Body of pancreas (tissue), 4 donors: ENCODE measurements at regions not wholly inside any gene's neighbourhood (a gene's known extent, or its start where the extent isn't known, plus 50 kb on each side); places are given as distances from the start of the nearest gene placed in this dataset.

Experiments
- ATAC-seq: fragments of 150-250 bp; one replicate; pipeline ENCODE4 v1.9.1; 2016
- DNase-seq, 4 donors: peaks; one replicate each; pipeline ENCODE4 v3.0.0-alpha.2; 2019
- H3K27ac ChIP-seq, 4 donors: fragments of 200-600 bp; sonication (generic); 1 replicate in 3 of 4; 2 replicates in 1 of 4; pipeline versions ENCODE4 v1.5.1 to v1.6.1; 2016 to 2019; ENCODE audit warnings: mild to moderate bottlenecking in 1 of 4, mixed read lengths in 1 of 4, moderate library complexity in 1 of 4
- H3K27me3 ChIP-seq, 2 donors: fragments of 200-600 bp; sonication (generic); one replicate each; pipeline ENCODE4 v1.6.0; 2016; ENCODE audit warnings: mild to moderate bottlenecking in 1 of 2
- H3K36me3 ChIP-seq, 2 donors: fragments of 200-600 bp; sonication (generic); replicated peaks in 1 of 2; 2 replicates each; pipeline ENCODE4 v1.5.1; 2016; ENCODE audit warnings: low read depth in 2 of 2; ENCODE audit not compliant: insufficient read depth in 1 of 2
- H3K4me1 ChIP-seq: fragments of 200-600 bp; sonication (generic); one replicate; pipeline ENCODE4 v1.6.0; 2016
- H3K4me3 ChIP-seq, 2 donors: fragments of 200-600 bp; sonication (generic); 1 replicate in 1 of 2; 2 replicates in 1 of 2; pipeline ENCODE4 v1.5.1; 2016 to 2019
- H3K9me3 ChIP-seq, 3 donors: fragments of 200-600 bp; sonication (generic); 1 replicate in 2 of 3; 2 replicates in 1 of 3; pipeline ENCODE4 v1.5.1; 2016
- POLR2A ChIP-seq, 3 donors: fragments of 450-650 bp; IDR thresholded peaks; one replicate each; pipeline ENCODE4 v1.6.1; 2016; ENCODE audit warnings: antibody characterized with exemption in 3 of 3, mild to moderate bottlenecking in 2 of 3
- WGBS, 2 donors: methylation state at CpG; one replicate each; pipeline ENCODE4 v1.1.5; 2017; 5-methylcytosine and 5-hydroxymethylcytosine counted together
- intact Hi-C: fragments of 100-400 bp; cut with DNase I; formaldehyde crosslinking; loops from one replicate; pipeline ENCODE4 v1.15.1; 2023
- TF ChIP-seq, protein P1 (sequence below), 7 experiments: fragments of 450-650 bp in 4 of 7; fragments of 200-600 bp in 3 of 7; sonication (generic) in 3 of 7; IDR thresholded peaks; one replicate each; pipeline ENCODE4 v1.5.1; 2016 to 2019; ENCODE audit warnings: antibody characterized with exemption in 7 of 7

DNA sequence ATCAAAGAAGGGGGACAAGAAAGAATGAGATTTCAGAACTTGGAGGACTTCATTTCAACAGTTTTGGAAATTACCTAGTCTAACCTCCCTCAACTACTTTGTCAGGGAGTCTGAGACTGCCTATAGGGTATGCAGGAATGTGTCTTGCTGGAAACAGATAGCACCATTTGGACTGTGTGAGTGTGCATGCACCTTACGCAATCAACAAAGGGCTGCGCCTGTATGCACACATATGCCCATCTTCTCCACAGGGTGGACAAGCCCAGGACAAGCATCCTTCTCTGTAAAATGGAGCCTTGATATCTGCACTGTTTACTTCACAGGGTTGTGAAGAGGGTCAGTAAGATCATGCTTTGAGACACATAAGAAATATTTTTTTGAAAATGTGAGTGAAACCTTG, 305.7 kb upstream of the ASIC2 start:
- Histone ChIP-seq H3K4me1 (no peaks in the 10 kb centered on the region), H3K27ac (no peak overlapping the region), H3K27me3 (no peaks in the 10 kb centered on the region), H3K9me3 (no peaks in the 10 kb centered on the region), H3K4me3 (no peak overlapping the region), H3K36me3 (no peaks in the 10 kb centered on the region)
- ATAC-seq: no peak
- TF ChIP-seq, protein P1, sequence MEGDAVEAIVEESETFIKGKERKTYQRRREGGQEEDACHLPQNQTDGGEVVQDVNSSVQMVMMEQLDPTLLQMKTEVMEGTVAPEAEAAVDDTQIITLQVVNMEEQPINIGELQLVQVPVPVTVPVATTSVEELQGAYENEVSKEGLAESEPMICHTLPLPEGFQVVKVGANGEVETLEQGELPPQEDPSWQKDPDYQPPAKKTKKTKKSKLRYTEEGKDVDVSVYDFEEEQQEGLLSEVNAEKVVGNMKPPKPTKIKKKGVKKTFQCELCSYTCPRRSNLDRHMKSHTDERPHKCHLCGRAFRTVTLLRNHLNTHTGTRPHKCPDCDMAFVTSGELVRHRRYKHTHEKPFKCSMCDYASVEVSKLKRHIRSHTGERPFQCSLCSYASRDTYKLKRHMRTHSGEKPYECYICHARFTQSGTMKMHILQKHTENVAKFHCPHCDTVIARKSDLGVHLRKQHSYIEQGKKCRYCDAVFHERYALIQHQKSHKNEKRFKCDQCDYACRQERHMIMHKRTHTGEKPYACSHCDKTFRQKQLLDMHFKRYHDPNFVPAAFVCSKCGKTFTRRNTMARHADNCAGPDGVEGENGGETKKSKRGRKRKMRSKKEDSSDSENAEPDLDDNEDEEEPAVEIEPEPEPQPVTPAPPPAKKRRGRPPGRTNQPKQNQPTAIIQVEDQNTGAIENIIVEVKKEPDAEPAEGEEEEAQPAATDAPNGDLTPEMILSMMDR (IDR thresholded peaks at IDR 0.05): no peak
- TF ChIP-seq POLR2A (IDR thresholded peaks at IDR 0.05): no peak
- DNase-seq: no peak
- WGBS, 2 donors: 89 to 90% methylated on average over 2 of the region's 2 CpGs
- intact Hi-C loops: no loop called here

DNA sequence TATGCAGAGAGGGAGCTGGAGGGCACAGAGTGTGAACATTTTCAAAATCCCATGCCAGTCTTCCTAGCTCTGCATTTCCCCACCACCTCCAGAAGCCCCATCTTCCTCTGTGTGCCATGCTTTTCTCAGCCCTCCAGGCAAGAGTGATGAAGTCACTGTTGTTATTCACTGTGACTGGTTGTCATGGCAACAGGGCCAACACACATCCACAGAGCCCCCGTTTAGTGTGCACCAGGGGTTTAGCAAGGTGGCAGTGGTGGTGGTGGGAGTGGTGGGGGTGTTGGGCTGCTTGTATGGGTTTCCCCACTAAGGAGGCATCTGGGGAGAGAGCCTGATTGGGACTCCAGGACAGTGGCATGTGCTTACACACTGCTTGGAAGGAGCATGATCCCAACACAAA, 309.9 kb upstream of the ASIC2 start:
- no peak overlapping the region for H3K4me3 ChIP-seq
- ATAC-seq (no peak), DNase-seq (no peak)
- H3K9me3 ChIP-seq: no peaks in the 10 kb centered on the region
- H3K36me3 ChIP-seq: no peaks in the 10 kb centered on the region
- TF ChIP-seq, protein P1 (IDR thresholded peaks at IDR 0.05): no peak
- no peak for TF ChIP-seq POLR2A (IDR thresholded peaks at IDR 0.05)
- WGBS, 2 donors: 27 to 31% methylated on average over 1 of the region's 1 CpG
- H3K27me3 ChIP-seq: no peaks in the 10 kb centered on the region
- H3K27ac ChIP-seq: no peak overlapping the region
- intact Hi-C loops: no loop called here
- H3K4me1 ChIP-seq: no peaks in the 10 kb centered on the region

DNA sequence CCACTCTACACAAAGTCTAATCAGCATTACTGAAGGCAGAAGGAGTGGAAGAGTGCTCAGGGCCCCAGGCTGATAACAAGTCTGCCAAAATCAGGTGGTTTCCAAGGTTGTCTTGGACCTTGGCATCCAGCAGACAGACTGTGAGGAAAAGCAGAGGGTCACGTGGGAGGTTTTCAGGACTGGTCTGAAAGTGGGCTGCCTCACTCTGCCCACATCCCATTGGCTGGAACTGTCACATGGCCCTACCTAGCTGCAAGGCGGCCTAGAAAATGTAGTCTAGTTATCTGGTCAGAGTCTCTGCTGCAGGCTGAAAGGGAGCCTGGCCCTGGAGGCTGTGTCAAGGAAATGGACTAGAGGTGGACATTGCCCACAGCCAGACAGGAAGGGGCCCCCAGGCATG, 310.7 kb upstream of the ASIC2 start:
- Histone ChIP-seq H3K9me3 (no peaks in the 10 kb centered on the region), H3K27me3 (no peaks in the 10 kb centered on the region), H3K36me3 (no peaks in the 10 kb centered on the region), H3K27ac (no peak overlapping the region), H3K4me3 (no peak overlapping the region), H3K4me1 (no peaks in the 10 kb centered on the region)
- intact Hi-C loops: no loop called here
- 39 to 61% methylated on average over 2 of the region's 2 CpGs for WGBS, 2 donors
- TF ChIP-seq, protein P1 (IDR thresholded peaks at IDR 0.05): no peak
- TF ChIP-seq POLR2A (IDR thresholded peaks at IDR 0.05): no peak
- DNase-seq (no peak), ATAC-seq (no peak)

DNA sequence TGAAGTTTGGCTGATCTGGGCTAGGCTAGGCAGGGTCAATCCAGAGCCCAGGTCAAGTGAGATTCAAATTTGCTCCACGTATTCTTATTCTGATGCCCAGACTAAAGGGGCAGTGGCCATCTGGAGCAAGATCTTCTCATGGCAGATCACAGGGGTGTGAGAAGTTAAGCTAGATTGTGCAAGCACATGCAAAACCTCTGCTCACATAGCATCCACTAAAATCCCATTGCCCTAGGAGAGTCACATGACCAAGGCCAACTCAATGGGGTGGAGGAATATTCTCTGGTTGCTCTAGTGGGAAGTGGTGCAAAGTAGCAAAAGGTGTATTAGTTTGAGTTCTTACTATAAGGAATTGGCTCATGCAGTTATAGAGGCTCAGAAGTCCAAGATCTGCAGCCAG, 318.4 kb upstream of the ASIC2 start:
- Histone ChIP-seq H3K4me1 (no peaks in the 10 kb centered on the region), H3K9me3 (no peaks in the 10 kb centered on the region), H3K27ac (no peak overlapping the region), H3K27me3 (peaks cover 0 to 3% of the 10 kb centered on the region in 2 donors), H3K36me3 (no peaks in the 10 kb centered on the region), H3K4me3 (no peak overlapping the region)
- ATAC-seq (no peak), DNase-seq (no peak)
- TF ChIP-seq, protein P1 (IDR thresholded peaks at IDR 0.05): no peak
- TF ChIP-seq POLR2A (IDR thresholded peaks at IDR 0.05): no peak
- 0 to 36% methylated on average over 1 of the region's 1 CpG for WGBS, 2 donors
- intact Hi-C loops: no loop called here

DNA sequence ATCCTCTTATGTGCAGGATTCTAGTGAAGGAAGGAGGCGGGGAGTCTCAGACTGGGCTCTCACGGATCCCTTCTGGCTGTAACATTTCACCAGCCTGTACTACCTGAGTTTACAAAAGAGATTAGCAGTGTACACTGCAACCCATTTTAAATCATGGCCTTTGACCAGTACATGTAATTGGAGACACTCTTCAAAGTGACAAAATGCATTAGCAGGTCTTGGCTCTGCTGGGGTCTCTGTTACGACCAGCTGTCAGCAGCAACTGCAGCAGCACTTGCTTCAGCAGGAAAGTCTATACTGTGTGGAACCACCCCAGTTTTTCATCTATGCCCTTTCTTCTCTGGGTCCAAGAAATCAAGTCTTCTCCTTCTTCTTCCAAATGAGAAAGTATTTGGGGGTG, 322.8 kb upstream of the ASIC2 start:
- Histone ChIP-seq H3K9me3 (no peaks in the 10 kb centered on the region), H3K36me3 (no peaks in the 10 kb centered on the region), H3K4me1 (no peaks in the 10 kb centered on the region), H3K27me3 (no peaks in the 10 kb centered on the region), H3K27ac (no peak overlapping the region), H3K4me3 (no peak overlapping the region)
- TF ChIP-seq POLR2A (IDR thresholded peaks at IDR 0.05): no peak
- TF ChIP-seq, protein P1 (IDR thresholded peaks at IDR 0.05): no peak
- intact Hi-C loops: no loop called here
- WGBS, 2 donors: 22 to 37% methylated on average over 2 to 3 of the region's 3 CpGs
- ATAC-seq: no peak
- DNase-seq: no peak
